ENCODE measurements at regions not wholly inside any gene's neighbourhood (a gene's known extent, or its start where the extent isn't known, plus 50 kb on each side); places are given as distances from the start of the nearest gene placed in this dataset.
"Not testable (repeated sequence)": the region's sequence is repeated elsewhere in the genome, so short reads cannot be mapped to it uniquely, and the experiment has no call there.

GRCh38 chr19:27872370-27872769 is 1340.6 kb downstream of the UQCRFS1 start:
- peaks cover 14% of the 10 kb centered on the region for H3K9me3 ChIP-seq (ENCODE audit: low read depth, low read length)
- H3K4me1 ChIP-seq (ENCODE audit: insufficient read depth, low read length) = no peaks in the 10 kb centered on the region
- no peak overlapping the region for H3K4me3 ChIP-seq (ENCODE audit: low read length)
- no peaks in the 10 kb centered on the region for H3K27me3 ChIP-seq (ENCODE audit: insufficient read depth, low read length)

GRCh38 chr19:27870293-27870692 is 1342.7 kb downstream of the UQCRFS1 start:
- H3K27me3 ChIP-seq (ENCODE audit: insufficient read depth, low read length) = no peaks in the 10 kb centered on the region
- H3K9me3 ChIP-seq (ENCODE audit: low read depth, low read length) = peaks cover 9% of the 10 kb centered on the region
- H3K4me1 ChIP-seq (ENCODE audit: insufficient read depth, low read length) = no peaks in the 10 kb centered on the region
- no peak overlapping the region for H3K4me3 ChIP-seq (ENCODE audit: low read length)

- H3K9me3 ChIP-seq (ENCODE audit: low read depth, low read length) = peaks cover 9% of the 10 kb centered on the region
- H3K4me1 ChIP-seq (ENCODE audit: insufficient read depth, low read length) = no peaks in the 10 kb centered on the region
- no peak overlapping the region for H3K4me3 ChIP-seq (ENCODE audit: low read length)
- H3K27me3 ChIP-seq (ENCODE audit: insufficient read depth, low read length) = no peaks in the 10 kb centered on the region
Measured at GRCh38 chr19:27868007-27868406, 1344.9 kb downstream of the UQCRFS1 start.

- H3K27me3 ChIP-seq (ENCODE audit: insufficient read depth, low read length) = no peaks in the 10 kb centered on the region
- no peak overlapping the region for H3K4me3 ChIP-seq (ENCODE audit: low read length)
- H3K4me1 ChIP-seq (ENCODE audit: insufficient read depth, low read length) = no peaks in the 10 kb centered on the region
- peaks cover 9% of the 10 kb centered on the region for H3K9me3 ChIP-seq (ENCODE audit: low read depth, low read length)
Measured at GRCh38 chr19:27865927-27866777, 1346.8 kb downstream of the UQCRFS1 start.

GRCh38 chr19:27861411-27861975 is 1351.5 kb downstream of the UQCRFS1 start:
- H3K27me3 ChIP-seq (ENCODE audit: insufficient read depth, low read length) = no peaks in the 10 kb centered on the region
- no peak overlapping the region for H3K4me3 ChIP-seq (ENCODE audit: low read length)
- H3K4me1 ChIP-seq (ENCODE audit: insufficient read depth, low read length) = no peaks in the 10 kb centered on the region
- peaks cover 7% of the 10 kb centered on the region for H3K9me3 ChIP-seq (ENCODE audit: low read depth, low read length)

GRCh38 chr19:27860309-27860934 is 1352.5 kb downstream of the UQCRFS1 start:
- H3K4me3 ChIP-seq (ENCODE audit: low read length) = no peak overlapping the region
- H3K4me1 ChIP-seq (ENCODE audit: insufficient read depth, low read length) = no peaks in the 10 kb centered on the region
- H3K27me3 ChIP-seq (ENCODE audit: insufficient read depth, low read length) = no peaks in the 10 kb centered on the region
- peaks cover 7% of the 10 kb centered on the region for H3K9me3 ChIP-seq (ENCODE audit: low read depth, low read length)

- no peaks in the 10 kb centered on the region for H3K4me1 ChIP-seq (ENCODE audit: insufficient read depth, low read length)
- H3K9me3 ChIP-seq (ENCODE audit: low read depth, low read length) = peaks cover 7% of the 10 kb centered on the region
- H3K27me3 ChIP-seq (ENCODE audit: insufficient read depth, low read length) = no peaks in the 10 kb centered on the region
- no peak overlapping the region for H3K4me3 ChIP-seq (ENCODE audit: low read length)
Measured at GRCh38 chr19:27859689-27860088, 1353.3 kb downstream of the UQCRFS1 start.

GRCh38 chr19:27858981-27859581 is 1353.9 kb downstream of the UQCRFS1 start:
- no peaks in the 10 kb centered on the region for H3K27me3 ChIP-seq (ENCODE audit: insufficient read depth, low read length)
- H3K4me1 ChIP-seq (ENCODE audit: insufficient read depth, low read length) = no peaks in the 10 kb centered on the region
- peaks cover 7% of the 10 kb centered on the region for H3K9me3 ChIP-seq (ENCODE audit: low read depth, low read length)
- H3K4me3 ChIP-seq (ENCODE audit: low read length) = no peak overlapping the region

GRCh38 chr19:27852931-27853330 is 1360.0 kb downstream of the UQCRFS1 start:
- not testable (repeated sequence) for H3K4me3 ChIP-seq (ENCODE audit: low read length); H3K9me3 ChIP-seq (ENCODE audit: low read depth, low read length); H3K27me3 ChIP-seq (ENCODE audit: insufficient read depth, low read length); H3K4me1 ChIP-seq (ENCODE audit: insufficient read depth, low read length)

GRCh38 chr19:27851543-27852060 is 1361.3 kb downstream of the UQCRFS1 start:
- H3K27me3 ChIP-seq (ENCODE audit: insufficient read depth, low read length) = no peaks in the 10 kb centered on the region
- no peak overlapping the region for H3K4me3 ChIP-seq (ENCODE audit: low read length)
- H3K4me1 ChIP-seq (ENCODE audit: insufficient read depth, low read length) = no peaks in the 10 kb centered on the region
- peaks cover 9% of the 10 kb centered on the region for H3K9me3 ChIP-seq (ENCODE audit: low read depth, low read length)

- Histone ChIP-seq H3K9me3 (ENCODE audit: low read depth, low read length) (peaks cover 9% of the 10 kb centered on the region), H3K4me3 (ENCODE audit: low read length) (no peak overlapping the region), H3K27me3 (ENCODE audit: insufficient read depth, low read length) (no peaks in the 10 kb centered on the region), H3K4me1 (ENCODE audit: insufficient read depth, low read length) (no peaks in the 10 kb centered on the region)
Measured at GRCh38 chr19:27851002-27851481, 1361.9 kb downstream of the UQCRFS1 start.

GRCh38 chr19:27846944-27847343 is 1366.0 kb downstream of the UQCRFS1 start:
- Histone ChIP-seq H3K27me3 (ENCODE audit: insufficient read depth, low read length) (no peaks in the 10 kb centered on the region), H3K4me1 (ENCODE audit: insufficient read depth, low read length) (no peaks in the 10 kb centered on the region), H3K9me3 (ENCODE audit: low read depth, low read length) (peaks cover 9% of the 10 kb centered on the region), H3K4me3 (ENCODE audit: low read length) (no peak overlapping the region)

GRCh38 chr19:27844261-27844660 is 1368.7 kb downstream of the UQCRFS1 start:
- no peaks in the 10 kb centered on the region for H3K27me3 ChIP-seq (ENCODE audit: insufficient read depth, low read length)
- no peak overlapping the region for H3K4me3 ChIP-seq (ENCODE audit: low read length)
- H3K4me1 ChIP-seq (ENCODE audit: insufficient read depth, low read length) = no peaks in the 10 kb centered on the region
- H3K9me3 ChIP-seq (ENCODE audit: low read depth, low read length) = peaks cover 9% of the 10 kb centered on the region

GRCh38 chr19:27843861-27844260 is 1369.1 kb downstream of the UQCRFS1 start:
- H3K27me3 ChIP-seq (ENCODE audit: insufficient read depth, low read length) = no peaks in the 10 kb centered on the region
- H3K9me3 ChIP-seq (ENCODE audit: low read depth, low read length) = peaks cover 9% of the 10 kb centered on the region
- no peaks in the 10 kb centered on the region for H3K4me1 ChIP-seq (ENCODE audit: insufficient read depth, low read length)
- H3K4me3 ChIP-seq (ENCODE audit: low read length) = no peak overlapping the region

GRCh38 chr19:27833031-27833430 is 1379.9 kb downstream of the UQCRFS1 start:
- no peaks in the 10 kb centered on the region for H3K27me3 ChIP-seq (ENCODE audit: insufficient read depth, low read length)
- H3K4me3 ChIP-seq (ENCODE audit: low read length) = no peak overlapping the region
- H3K9me3 ChIP-seq (ENCODE audit: low read depth, low read length) = no peaks in the 10 kb centered on the region
- H3K4me1 ChIP-seq (ENCODE audit: insufficient read depth, low read length) = no peaks in the 10 kb centered on the region

Data from mononuclear cell (primary cell).